PFSK-1 (cell line): ENCODE measurements at regions not wholly inside any gene's neighbourhood (a gene's known extent, or its start where the extent isn't known, plus 50 kb on each side); places are given as distances from the start of the nearest gene placed in this dataset.

Source experiments
- POLR2AphosphoS5 ChIP-seq: IDR thresholded peaks from 2 replicates; pipeline ENCODE4 v1.6.1; 2012; ENCODE audit warnings: low read depth, mild to moderate bottlenecking, control low read depth, low read length, moderate library complexity
- TAF1 ChIP-seq: IDR thresholded peaks from 2 replicates; pipeline ENCODE4 v1.6.1; 2012; ENCODE audit warnings: low read length, control low read depth, borderline replicate concordance; ENCODE audit not compliant: insufficient read depth

GRCh38 chr20:12064540-12064939 lies 146.8 kb downstream of the BTBD3 start:
- TF ChIP-seq TAF1 (no peak), POLR2AphosphoS5 (no peak)
